NCI-H1694 (cell line): ENCODE measurements at regions not wholly inside any gene's neighbourhood (a gene's known extent, or its start where the extent isn't known, plus 50 kb on each side); places are given as distances from the start of the nearest gene placed in this dataset.

Experiments used
- DNase-seq: peaks from one replicate; lab custom pipeline; 2025; lab: John Stamatoyannopoulos, UW

DNA sequence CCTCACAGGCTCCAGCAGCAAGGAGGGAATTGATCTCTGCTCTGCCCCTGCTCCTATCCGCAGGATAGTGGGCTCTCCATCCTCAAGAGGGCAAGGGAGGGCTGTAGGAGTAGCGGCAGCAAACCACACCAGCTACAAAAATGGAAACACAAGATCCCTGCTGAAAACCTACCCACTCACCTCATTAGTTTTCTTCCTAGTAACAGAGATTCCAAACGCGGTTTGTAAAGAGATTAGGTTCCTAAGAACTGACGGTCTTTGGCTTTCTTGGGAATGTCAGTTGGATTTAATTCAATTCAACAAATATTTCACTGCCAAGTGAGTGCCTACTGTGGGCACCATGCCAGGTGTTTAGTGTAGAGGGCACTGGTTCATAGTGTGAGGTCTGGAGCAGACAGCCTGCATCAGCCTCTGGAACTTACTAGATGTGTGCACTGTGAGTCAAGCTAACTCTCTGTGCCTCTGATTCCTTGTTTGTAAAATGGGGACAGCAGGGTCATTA lies 84.7 kb downstream of the MRPL46 start:
- no peak for DNase-seq

DNA sequence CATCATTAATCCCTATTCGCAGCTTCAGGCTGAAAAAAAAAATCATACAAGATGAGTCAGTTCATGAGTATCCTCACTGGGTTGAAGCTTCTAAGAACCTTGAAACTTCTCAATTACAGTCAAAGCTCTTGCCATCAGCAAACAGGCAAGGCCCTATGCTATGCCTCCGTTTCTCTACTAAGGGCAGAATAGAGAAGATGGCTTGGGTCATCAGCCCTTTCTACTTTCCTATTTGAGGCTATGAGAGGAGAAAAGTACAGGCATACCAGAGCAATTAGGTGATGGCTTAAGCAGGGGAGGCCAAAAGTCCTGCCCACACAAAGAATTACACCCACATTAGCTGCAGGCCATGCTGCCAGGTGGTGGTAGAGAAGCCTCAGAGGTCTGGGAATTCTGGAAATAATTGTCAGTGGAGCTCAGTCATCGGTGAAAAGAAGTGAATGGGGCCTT lies 89.0 kb downstream of the MRPL46 start:
- DNase-seq: no peak

DNA sequence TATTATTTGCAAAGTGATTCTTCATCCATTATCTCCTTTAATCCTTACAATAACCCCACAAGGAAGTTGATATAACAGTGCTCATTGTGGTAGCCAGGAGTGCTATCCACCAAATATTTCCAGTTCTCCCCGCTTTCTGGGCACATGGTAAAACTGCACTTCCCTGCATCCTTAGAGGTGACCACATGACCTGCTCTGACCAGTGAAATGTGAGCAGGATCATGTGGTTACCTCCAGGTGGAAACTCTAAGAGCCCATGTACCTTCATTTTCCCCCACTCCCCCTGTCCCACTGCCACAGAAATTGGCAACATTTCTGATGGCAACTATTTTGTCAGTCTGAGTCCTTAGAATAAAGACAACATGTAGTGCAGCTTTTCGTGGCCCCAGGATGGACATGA lies 89.7 kb downstream of the MRPL46 start:
- DNase-seq: no peak

DNA sequence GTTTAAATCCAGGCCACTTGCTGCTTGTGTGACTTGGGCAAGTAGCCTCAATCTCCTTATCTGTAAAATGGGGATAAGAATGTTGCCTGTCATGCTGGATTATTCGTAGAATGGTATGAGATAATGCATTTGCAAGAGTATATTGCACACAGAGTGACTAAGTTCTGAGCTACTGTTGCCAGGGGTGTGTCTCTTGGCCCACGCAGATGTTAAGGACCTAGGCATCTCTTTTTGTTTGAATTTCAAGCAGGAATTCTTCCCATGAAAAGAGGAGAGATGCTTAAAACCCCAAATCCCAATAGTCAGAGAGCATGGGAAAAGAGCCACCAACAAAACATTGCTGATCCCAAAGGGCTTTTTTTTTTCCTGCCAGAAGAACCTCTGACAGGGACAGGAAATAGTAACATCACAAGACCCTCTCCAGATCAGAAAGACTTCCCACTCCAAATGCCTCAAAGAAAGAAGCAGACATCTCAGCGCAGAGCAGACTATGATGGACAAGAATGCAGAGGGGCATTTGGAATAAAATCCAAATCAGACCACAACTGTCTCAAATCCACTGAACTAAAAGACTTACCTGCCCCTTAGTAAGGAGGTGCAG lies 90.5 kb downstream of the MRPL46 start:
- DNase-seq: no peak

DNA sequence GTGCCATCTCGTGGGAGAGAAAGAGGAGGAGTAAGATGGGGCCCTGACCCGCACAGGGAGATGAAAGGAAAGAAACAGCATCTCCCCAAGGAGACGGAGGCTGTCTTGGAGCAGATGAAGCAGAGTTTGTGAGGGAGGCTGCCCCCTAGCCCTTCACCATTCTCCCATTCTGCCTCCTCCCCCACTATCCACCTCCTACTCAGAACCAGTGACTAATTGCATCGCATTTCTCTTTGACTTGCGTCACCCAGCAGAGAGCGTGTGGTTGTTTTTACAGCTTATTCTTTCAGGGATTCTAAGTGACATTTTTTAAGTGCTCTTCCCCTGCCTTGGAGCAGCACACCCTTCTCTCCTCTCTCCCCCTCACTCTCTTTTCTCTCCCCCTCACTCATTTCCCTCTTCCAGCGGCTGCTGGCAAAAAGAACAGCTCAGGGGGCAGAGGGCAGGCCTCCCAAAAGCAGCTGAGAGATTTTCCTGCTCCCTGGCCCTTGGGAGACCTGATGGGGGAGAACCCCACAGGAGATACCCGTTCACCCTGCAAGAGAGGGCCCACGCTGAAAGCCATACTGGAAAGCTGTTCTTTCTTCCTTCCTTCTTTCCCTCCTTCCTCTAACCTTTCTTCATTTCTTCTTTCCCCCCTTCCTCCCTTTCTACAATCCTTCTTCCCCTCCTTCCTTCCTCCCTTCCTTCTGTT lies 91.8 kb downstream of the MRPL46 start:
- no peak for DNase-seq

DNA sequence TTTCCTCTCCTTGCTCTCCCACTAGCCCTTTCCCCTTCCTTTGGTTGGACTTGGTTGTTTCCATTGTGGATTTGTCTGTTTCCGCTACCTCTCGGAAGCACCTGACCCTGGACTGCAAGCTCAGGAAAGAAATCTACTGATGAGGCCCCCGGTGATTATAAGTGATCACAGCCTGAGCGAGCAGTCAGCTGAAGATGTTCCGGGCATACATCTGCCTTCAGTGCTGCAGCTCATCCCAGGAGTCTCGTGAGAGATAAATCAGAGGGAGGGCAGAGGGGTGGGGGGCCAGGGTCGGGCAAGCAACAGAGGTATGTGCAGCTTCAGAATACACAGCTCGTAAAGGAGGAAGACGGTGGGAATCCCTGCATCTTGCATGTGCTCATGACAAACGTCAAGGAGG lies 102.1 kb downstream of the MRPL46 start:
- DNase-seq: no peak

DNA sequence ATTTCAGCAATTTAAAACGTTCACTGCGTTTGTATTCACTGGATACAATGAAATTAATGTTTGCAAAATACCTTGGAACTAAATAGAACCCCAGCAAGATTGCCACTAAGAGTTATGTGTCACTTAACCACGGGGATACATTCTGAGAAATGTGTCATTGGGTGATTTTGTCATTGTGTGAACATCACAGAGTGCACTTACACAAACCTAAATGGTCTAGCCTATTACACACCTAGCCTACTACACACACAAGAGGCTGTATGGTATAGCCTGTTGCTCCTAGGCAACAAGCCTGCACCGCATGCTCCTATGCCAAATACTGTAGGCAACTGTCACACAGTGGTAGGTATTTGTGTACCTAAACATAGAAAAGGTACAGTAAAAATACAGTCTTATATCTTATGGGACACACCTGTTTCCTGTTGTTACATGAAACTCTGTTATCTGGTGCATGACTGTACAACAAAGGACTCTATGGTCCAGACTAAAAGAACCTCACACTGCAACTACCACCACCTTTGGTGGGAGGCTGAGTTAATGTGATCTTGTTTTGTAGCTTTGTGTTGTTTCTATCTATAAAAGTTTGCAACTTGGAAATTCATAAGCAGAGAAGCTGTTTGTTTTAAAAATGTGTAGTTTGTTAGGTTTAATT lies 92.2 kb upstream of the NTRK3 start:
- DNase-seq: no peak

DNA sequence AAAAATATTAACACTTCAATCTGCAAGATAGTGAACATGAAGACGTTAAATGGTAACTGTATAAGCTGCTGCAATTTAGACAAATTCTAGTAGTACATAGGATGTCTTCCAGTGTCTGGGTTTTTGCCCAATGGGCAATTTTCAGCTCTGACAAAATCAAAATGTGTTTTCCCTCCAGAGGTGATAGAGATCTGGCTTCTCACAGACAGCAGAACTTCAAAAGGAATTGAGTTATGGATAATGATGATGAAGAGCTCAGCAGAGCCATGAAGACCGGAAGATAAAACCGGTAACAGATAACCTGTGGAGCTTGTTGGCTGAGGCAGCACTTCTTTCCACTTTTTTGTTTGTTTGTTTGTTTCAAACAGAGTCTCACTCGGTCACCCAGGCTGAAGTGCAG lies 89.4 kb upstream of the NTRK3 start:
- no peak for DNase-seq

DNA sequence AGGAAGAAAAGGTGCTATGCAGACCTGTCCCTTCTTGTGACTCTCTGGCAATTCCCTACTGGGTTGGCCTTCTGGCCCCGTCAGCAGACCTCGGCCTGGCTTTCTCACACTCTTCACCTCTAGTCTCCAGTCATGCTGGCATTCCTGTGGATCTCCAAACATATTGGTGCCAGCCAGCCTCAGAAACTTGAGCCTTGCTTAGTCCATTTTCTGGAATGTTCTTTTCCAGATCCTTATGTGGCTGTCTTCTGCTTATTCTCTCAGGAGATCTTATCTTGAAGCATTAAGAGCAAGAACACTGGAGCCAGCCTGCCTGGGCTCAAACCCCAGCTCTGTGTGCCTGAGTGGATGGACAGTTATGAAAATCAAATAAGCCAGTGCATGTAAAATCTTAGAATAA lies 88.2 kb upstream of the NTRK3 start:
- no peak for DNase-seq

DNA sequence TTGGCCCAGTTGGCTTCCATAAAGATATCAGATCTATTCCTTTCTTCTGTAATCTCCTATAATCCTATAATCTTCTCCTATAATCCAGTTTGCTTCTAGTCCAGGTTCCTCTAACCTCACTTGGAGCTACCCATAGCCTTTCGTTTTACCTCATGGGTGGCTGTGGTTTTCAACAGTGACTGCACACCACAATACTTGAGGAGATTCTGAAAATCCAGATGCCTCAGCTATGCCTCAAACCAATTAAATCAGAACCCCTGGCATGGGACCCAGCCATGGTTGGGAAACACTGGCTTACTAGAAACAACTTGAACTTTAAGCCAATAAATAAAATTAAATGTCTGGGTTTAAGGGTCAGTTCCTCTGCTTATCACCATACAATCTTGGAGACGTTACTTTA lies 86.1 kb upstream of the NTRK3 start:
- DNase-seq: no peak

DNA sequence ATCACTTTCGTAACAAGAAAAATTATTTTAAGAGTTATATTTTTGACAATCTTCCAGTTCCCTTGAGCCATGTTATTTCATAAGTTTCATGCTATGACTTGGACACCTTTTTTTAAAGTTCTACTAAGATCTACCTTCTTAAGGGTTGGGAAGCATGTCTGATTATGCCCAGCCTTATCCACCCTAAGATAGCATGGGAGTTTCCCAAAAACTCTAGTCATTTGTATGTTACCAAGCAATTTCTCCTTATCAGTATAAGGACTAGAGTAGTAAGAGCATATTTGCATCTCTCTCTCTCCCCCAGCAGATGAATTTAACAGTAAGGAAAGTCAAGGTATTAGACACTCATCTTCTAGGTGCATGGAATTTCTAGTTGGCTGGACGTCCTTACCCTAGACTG lies 85.1 kb upstream of the NTRK3 start:
- DNase-seq: no peak

DNA sequence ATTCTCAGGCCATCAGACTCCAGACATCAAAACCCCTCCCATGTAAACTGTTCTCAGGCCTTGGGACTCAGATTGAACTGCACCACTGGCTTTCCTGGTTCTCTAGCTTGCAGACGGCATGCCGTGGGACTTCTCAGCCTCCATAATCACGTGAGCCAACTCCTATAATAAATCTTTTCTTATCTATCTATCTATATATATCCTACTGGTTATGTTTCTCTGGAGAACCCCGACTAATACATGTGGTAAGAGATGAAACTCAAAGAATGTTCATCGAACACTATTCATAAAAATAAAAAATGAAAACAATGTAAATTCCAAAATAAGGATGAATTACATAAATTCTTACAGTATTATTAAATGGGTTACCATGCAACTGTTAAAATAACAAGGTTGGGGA lies 84.5 kb upstream of the NTRK3 start:
- no peak for DNase-seq

DNA sequence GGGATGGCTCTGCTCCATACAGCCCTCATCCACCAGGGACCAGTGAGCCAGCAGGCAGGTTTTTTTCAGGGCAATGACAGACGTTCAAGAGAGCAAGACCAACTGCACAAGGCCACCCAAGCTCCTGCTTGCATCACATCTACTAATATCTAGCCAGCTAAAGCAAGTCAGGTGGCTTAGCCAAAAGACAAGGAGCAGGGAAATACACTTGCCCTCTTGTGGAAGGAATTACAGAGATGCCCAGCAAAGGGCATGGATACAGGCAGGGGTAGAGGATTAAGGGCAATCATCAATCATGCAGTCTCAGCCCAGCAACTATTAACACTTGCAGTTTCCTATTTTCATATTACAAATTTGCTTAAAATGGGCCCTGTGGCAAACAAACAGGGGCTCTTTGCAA lies 81.5 kb upstream of the NTRK3 start:
- no peak for DNase-seq

DNA sequence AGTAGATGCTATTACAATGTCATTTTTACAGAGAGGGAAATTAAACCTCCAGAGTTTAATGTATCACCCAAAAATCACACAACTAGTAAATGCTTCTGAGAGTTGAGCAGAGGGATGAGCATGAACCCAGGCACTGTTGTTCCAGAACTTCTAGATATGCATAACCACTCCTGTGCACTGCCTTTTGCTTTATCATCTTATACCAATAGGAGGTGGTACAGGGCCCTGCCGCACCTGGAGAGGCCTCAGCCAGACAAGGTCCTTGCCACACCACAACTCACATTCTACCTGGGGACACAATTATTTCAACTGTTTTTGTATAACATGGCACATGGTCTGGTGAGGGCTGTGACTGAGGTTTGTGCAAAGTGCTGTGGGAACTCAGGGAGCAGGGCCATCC lies 78.5 kb upstream of the NTRK3 start:
- DNase-seq: no peak

DNA sequence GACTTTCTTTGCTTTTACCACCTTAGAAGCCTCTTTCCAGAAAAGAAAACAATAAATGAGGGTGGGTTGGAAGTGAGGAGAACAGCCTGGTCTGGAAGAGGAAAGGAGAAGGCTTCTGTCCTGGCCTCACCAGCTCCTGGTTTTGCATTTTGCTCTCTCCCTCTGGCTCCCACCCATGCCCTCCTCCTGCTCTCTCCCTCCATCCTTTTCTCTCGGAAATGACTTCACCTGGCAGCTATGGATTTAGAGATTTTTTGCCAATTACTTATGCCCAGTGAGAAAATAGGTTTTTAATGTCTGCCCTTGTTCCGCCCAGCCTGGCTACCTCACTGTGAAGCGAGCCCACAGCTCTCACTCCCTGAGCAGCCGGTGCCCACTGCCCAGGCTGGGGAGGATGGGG lies 77.9 kb upstream of the NTRK3 start:
- no peak for DNase-seq

DNA sequence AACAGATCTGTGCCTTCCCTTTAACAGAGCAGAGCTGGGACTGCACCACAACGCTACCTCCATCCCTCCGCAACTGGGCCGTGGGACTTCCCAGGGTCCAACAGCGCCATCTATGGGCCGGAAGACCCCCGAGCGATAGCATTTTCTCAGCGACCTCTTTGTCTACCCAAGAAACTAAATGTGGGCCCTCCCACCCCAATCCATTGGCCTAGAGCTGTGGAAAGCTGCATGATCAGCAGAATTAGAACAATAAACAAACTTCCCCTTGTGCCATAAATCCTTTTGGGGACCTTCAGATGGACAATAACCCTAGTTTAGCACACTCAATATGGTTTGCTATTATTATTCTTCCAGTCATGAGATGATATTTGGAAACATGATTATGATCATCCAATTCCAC lies 74.8 kb upstream of the NTRK3 start:
- peak; percentile 6 for DNase-seq

DNA sequence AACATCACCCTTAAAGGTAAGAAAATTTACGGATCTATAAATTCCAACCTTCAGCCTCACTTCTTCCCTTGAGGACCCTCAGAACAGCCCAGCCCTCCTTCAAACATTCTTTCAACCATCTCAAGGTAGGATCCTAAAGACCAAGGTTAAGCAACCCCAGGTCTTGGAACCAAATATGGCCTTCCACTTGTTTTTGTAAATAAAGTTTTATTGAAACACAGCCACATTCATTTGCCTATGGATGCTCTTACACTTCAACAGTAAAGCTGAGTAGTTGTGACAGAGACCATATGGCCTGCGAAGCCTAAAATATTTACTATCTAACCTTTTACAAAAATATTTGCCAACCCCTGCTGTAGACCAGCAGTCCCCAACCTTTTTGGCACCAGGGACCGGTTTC lies 70.4 kb upstream of the NTRK3 start:
- DNase-seq: no peak

DNA sequence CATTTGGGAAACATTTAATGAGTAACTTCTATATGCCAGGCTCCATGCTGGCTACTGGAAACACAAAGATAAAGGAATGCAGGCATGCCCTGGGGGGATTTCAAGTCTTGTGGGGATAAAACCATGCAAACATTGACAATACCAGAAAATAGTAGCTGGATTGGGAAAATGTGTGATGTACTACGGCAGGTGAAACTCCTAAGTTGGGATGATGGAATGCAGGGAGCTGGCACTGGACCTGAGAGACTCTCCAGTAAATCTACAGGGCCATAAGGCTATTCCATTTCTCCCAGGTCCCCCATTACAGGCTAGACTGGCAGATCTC lies 68.2 kb upstream of the NTRK3 start:
- DNase-seq: no peak

DNA sequence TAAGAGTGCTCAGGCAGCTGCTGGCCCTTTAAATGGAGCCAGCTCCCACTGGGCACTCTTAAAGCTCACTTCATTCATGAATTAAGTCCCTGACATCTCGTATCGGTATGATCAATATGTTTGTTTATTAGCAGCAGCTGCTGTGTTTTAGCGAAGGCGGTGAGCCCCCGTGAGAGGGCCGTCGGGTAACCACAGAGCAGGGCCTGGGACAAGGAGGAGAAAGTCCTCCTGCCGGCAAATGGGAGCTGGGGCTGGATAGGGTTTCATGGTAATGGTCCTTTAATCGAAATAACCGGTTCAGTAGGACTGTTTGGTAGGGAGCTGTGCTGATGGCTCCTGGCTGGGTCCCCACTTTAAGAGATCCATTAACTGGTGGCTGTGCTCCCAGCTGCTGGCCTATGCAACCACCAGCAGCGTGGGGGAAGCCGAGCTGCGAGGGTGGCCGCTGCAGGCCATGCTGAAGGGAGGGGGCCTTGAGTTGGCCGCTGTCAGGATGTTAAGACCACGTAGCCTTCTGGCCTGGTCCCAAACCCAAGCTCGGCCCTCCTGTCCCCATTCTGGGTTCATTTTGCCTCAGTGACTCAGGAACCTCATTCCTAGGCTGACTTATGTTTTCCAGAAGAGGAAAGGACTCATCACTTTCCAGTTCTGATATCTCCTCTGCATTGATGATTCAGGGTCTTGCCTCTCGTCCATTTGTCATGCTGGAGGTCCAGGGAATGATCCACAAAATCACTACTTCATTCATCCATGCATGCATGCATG lies 67.6 kb upstream of the NTRK3 start:
- DNase-seq: no peak

DNA sequence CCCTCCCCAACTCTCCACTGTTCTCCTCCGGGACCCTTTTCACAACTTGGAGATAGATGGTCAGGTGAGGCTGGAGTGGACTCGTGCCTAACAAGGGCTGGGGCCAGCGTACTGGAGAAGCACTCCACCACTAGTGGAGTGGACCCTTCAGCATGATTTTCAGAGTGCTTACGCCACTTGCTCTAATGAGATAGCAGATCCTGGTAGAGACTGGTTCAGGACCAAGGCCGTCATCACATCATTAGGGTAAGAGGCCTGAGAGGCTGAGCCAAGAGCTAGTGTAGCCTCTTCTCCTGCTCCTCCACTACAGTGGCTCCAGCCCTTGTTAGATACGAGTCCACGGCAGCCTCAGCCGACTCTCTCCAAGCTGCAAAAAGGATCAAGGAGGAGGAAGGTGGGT lies 66.9 kb upstream of the NTRK3 start:
- DNase-seq: no peak

DNA sequence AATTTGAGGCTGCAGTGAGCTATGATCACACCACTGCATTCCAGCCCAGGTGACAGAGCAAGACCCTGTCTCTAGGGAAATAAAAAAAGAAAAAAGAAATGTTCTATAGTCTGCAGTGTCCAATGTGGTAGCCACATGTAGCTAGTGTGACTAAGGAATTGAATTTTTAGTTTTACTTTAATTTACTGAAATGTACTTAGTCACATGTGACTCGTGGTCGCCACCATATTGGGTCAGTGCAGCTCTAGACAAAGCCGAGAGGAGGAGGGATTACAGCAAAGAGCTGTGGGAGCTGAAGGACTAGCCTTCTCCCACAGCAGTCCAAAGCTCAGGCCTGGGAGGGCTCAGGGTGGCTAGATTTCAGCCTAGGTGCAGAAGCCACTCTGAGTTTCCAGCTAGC lies 65.9 kb upstream of the NTRK3 start:
- no peak for DNase-seq

DNA sequence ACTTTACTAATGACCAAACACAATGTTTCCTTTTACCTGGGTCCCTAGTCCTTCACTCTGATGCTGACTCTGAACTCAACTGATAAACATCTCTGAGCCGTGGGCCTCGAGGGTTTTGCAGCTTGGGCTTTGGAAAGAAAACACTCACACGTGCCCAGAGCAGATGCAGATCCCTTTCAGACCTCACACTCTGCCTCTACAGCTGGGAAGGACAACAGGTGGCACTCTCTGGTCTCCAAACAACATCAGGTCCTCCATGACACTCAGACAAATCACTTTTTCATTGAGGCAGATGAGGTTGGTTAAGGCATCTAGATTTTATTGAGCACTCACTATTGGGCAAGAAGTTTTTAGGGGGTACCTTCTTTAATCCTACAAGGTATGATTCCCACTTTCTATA lies 64.7 kb upstream of the NTRK3 start:
- no peak for DNase-seq

DNA sequence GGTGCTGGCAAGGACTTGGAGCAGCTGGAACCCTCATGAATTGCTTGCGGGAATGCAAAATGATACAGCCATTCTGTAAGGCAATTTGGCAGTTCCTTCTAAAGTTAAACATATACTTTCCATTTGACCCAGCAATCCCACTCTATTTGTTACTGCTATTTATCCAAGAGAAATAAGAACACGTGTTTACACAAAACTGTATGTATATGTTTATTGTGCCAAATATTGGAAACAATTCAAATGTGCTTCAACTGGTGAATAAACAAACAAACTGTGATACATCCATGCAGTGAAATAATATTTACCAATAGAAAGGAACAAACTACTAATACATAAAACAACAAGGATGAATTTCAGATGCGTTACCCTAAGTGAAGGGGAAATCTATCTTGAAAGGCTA lies 60.0 kb upstream of the NTRK3 start:
- DNase-seq: no peak
